ENCODE measurements at regions not wholly inside any gene's neighbourhood (a gene's known extent, or its start where the extent isn't known, plus 50 kb on each side); places are given as distances from the start of the nearest gene placed in this dataset.
"Not testable (repeated sequence)": the region's sequence is repeated elsewhere in the genome, so short reads cannot be mapped to it uniquely, and the experiment has no call there.

- DNase-seq (ENCODE audit: low read depth) = no peak
- no peak overlapping the region for H3K4me3 ChIP-seq (ENCODE audit: low read depth, low read length)
- no peak for TF ChIP-seq CTCF (conservative IDR thresholded peaks at IDR 0.05; ENCODE audit: low read depth, low read length)
Observed at GRCh38 chr1:188166654-188167053, 1337.9 kb downstream of the PLA2G4A start.

GRCh38 chr1:188169971-188170370 lies 1341.2 kb downstream of the PLA2G4A start:
- TF ChIP-seq CTCF (conservative IDR thresholded peaks at IDR 0.05; ENCODE audit: low read depth, low read length) = no peak
- DNase-seq (ENCODE audit: low read depth) = no peak
- no peak overlapping the region for H3K4me3 ChIP-seq (ENCODE audit: low read depth, low read length)

GRCh38 chr1:188170411-188170810 lies 1341.7 kb downstream of the PLA2G4A start:
- H3K4me3 ChIP-seq (ENCODE audit: low read depth, low read length) = no peak overlapping the region
- no peak for TF ChIP-seq CTCF (conservative IDR thresholded peaks at IDR 0.05; ENCODE audit: low read depth, low read length)
- no peak for DNase-seq (ENCODE audit: low read depth)

- DNase-seq (ENCODE audit: low read depth) = no peak
Observed at GRCh38 chr1:188170935-188171334, 1342.2 kb downstream of the PLA2G4A start.

GRCh38 chr1:188182063-188182462 lies 1353.3 kb downstream of the PLA2G4A start:
- H3K4me3 ChIP-seq (ENCODE audit: low read depth, low read length); DNase-seq (ENCODE audit: low read depth): not testable (repeated sequence)

More at GRCh38 chr1:188170935-188171334, 1342.2 kb downstream of the PLA2G4A start:
- no peak for TF ChIP-seq CTCF (conservative IDR thresholded peaks at IDR 0.05; ENCODE audit: low read depth, low read length)
- no peak overlapping the region for H3K4me3 ChIP-seq (ENCODE audit: low read depth, low read length)

GRCh38 chr1:188188317-188188716 lies 1359.6 kb downstream of the PLA2G4A start:
- no peak overlapping the region for H3K4me3 ChIP-seq (ENCODE audit: low read depth, low read length)
- peak; percentile 2 for DNase-seq (ENCODE audit: low read depth)
- TF ChIP-seq CTCF (conservative IDR thresholded peaks at IDR 0.05; ENCODE audit: low read depth, low read length) = peak; percentile 17

- DNase-seq (ENCODE audit: low read depth) = no peak
- H3K4me3 ChIP-seq (ENCODE audit: low read depth, low read length) = no peak overlapping the region
- TF ChIP-seq CTCF (conservative IDR thresholded peaks at IDR 0.05; ENCODE audit: low read depth, low read length) = no peak
Observed at GRCh38 chr1:188194916-188195315, 1366.2 kb downstream of the PLA2G4A start.

- TF ChIP-seq CTCF (conservative IDR thresholded peaks at IDR 0.05; ENCODE audit: low read depth, low read length) = no peak
- no peak overlapping the region for H3K4me3 ChIP-seq (ENCODE audit: low read depth, low read length)
- DNase-seq (ENCODE audit: low read depth) = no peak
Observed at GRCh38 chr1:188218289-188218688, 1389.5 kb downstream of the PLA2G4A start.

Data from choroid plexus epithelial cell (primary cell).